CD4-positive, alpha-beta T cell (primary cell): ENCODE measurements at regions not wholly inside any gene's neighbourhood (a gene's known extent, or its start where the extent isn't known, plus 50 kb on each side); places are given as distances from the start of the nearest gene placed in this dataset.

Experiments
- ATAC-seq: fragments of 200-7000 bp; cut with Tn5 transposase; one replicate; pipeline ENCODE4 v1.10.0; 2022; ENCODE audit warnings: mild to moderate bottlenecking; ENCODE audit not compliant: poor library complexity
- CTCF ChIA-PET: fragments of 350-600 bp; sonication (Branson Sonifier 250); formaldehyde crosslinking; loops from one replicate; lab custom pipeline; 2021; ENCODE audit warnings: antibody characterized with exemption, inconsistent platforms; lab: Charles Lee
- POLR2A ChIA-PET: fragments of 350-600 bp; sonication (Branson Sonifier 250); formaldehyde crosslinking; loops from one replicate; lab custom pipeline; 2021; ENCODE audit warnings: antibody characterized with exemption, inconsistent platforms; lab: Charles Lee
- DNase-seq, 14 experiments: peaks; one replicate each; pipeline ENCODE4 v3.0.0-alpha.2; 2013 to 2020; ENCODE audit warnings: mixed read lengths in 2 of 14
- H3K27ac ChIP-seq, 2 donors: one replicate each; pipeline versions ENCODE4 v1.5.1 to v1.7.0; 2013; ENCODE audit warnings: low read length in 2 of 2, low read depth in 1 of 2, mild to moderate bottlenecking in 1 of 2
- H3K27me3 ChIP-seq, 2 experiments: 1 replicate in 1 of 2; 2 replicates in 1 of 2; pipeline versions ENCODE4 v1.6.1 to v1.7.0; 2013; ENCODE audit warnings: low read length in 2 of 2, control low read depth in 1 of 2, mild to moderate bottlenecking in 1 of 2, moderate library complexity in 1 of 2; ENCODE audit not compliant: insufficient read depth in 2 of 2, control insufficient read depth in 1 of 2
- H3K36me3 ChIP-seq: one replicate; pipeline ENCODE4 v1.6.1; 2013; ENCODE audit warnings: low read length, control low read depth; ENCODE audit not compliant: insufficient read depth
- H3K4me1 ChIP-seq: one replicate; pipeline ENCODE4 v1.6.1; 2013; ENCODE audit warnings: low read length, control low read depth; ENCODE audit not compliant: insufficient read depth
- H3K4me3 ChIP-seq: one replicate; pipeline ENCODE4 v1.5.1; 2013; ENCODE audit warnings: mild to moderate bottlenecking, low read length, moderate library complexity
- H3K9me3 ChIP-seq, 2 experiments: 1 replicate in 1 of 2; 2 replicates in 1 of 2; pipeline versions ENCODE4 v1.6.1 to v1.7.0; 2013; ENCODE audit warnings: low read length in 2 of 2, mild to moderate bottlenecking in 2 of 2, control low read depth in 1 of 2, moderate library complexity in 1 of 2; ENCODE audit not compliant: control insufficient read depth in 1 of 2, insufficient read depth in 1 of 2
- H3K27ac Mint-ChIP-seq: one replicate; pipeline ENCODE4 v1.8.0; 2020; ENCODE audit warnings: mixed read lengths
- H3K27me3 Mint-ChIP-seq: one replicate; pipeline ENCODE4 v1.8.0; 2021; ENCODE audit warnings: mixed read lengths
- H3K36me3 Mint-ChIP-seq: one replicate; pipeline ENCODE4 v1.8.0; 2021; ENCODE audit warnings: low read depth, mixed read lengths
- H3K4me1 Mint-ChIP-seq: one replicate; pipeline ENCODE4 v1.8.0; 2021; ENCODE audit warnings: low read depth, mixed read lengths
- H3K4me3 Mint-ChIP-seq: one replicate; pipeline ENCODE4 v1.8.0; 2020; ENCODE audit warnings: mild to moderate bottlenecking, mixed read lengths
- H3K9me3 Mint-ChIP-seq: one replicate; pipeline ENCODE4 v1.8.0; 2020; ENCODE audit warnings: mixed read lengths
- CTCF ChIP-seq: fragments of 200-600 bp; IDR thresholded peaks from one replicate; pipeline ENCODE4 v1.8.0; 2022; ENCODE audit warnings: antibody characterized with exemption, mild to moderate bottlenecking
- intact Hi-C, 2 experiments: fragments of 100-400 bp; cut with DNase I in 1 of 2; cut with micrococcal nuclease in 1 of 2; formaldehyde crosslinking; loops; one replicate each; pipeline versions ENCODE4 v1.15.1 to v1.9.0; 2023 to 2025; cut with DNase I, micrococcal nuclease

- intact Hi-C loops: no loop called here
- ATAC-seq: no peak
- H3K4me1 Mint-ChIP-seq: no peaks in the 10 kb centered on the region
- no peak for DNase-seq
- Histone ChIP-seq H3K36me3 (no peaks in the 10 kb centered on the region), H3K9me3 (peaks cover 0 to 20% of the 10 kb centered on the region in 2 experiments), H3K4me1 (no peaks in the 10 kb centered on the region), H3K27ac (no peak overlapping the region), H3K4me3 (no peak overlapping the region), H3K27me3 (no peaks in the 10 kb centered on the region)
- H3K36me3 Mint-ChIP-seq: no peaks in the 10 kb centered on the region
- POLR2A ChIA-PET: no interaction called here
- no peaks in the 10 kb centered on the region for H3K27me3 Mint-ChIP-seq
- no peak overlapping the region for H3K4me3 Mint-ChIP-seq
- no peaks in the 10 kb centered on the region for H3K9me3 Mint-ChIP-seq
- H3K27ac Mint-ChIP-seq: no peak overlapping the region
- TF ChIP-seq CTCF: no peak
- CTCF ChIA-PET: no interaction called here
These were observed 184.2 kb downstream of the ZNF486 start for GRCh38 chr19:20351244-20351643.

- H3K27ac ChIP-seq: no peak overlapping the region
- DNase-seq (no peak), ATAC-seq (no peak)
- Mint-ChIP-seq H3K36me3 (no peaks in the 10 kb centered on the region), H3K9me3 (no peaks in the 10 kb centered on the region), H3K4me1 (no peaks in the 10 kb centered on the region), H3K4me3 (no peak overlapping the region), H3K27ac (no peak overlapping the region), H3K27me3 (no peaks in the 10 kb centered on the region)
- POLR2A ChIA-PET: no interaction called here
- intact Hi-C loops: no loop called here
- H3K9me3 ChIP-seq: peaks cover 0 to 8% of the 10 kb centered on the region in 2 experiments
- H3K27me3 ChIP-seq: no peaks in the 10 kb centered on the region
- CTCF ChIA-PET: no interaction called here
- no peak for TF ChIP-seq CTCF
- no peaks in the 10 kb centered on the region for H3K36me3 ChIP-seq
- H3K4me3 ChIP-seq: no peak overlapping the region
- no peaks in the 10 kb centered on the region for H3K4me1 ChIP-seq
These were observed 182.2 kb downstream of the ZNF486 start for GRCh38 chr19:20349206-20349605.

GRCh38 chr19:20339444-20339843 is 172.4 kb downstream of the ZNF486 start:
- H3K4me1 Mint-ChIP-seq: no peaks in the 10 kb centered on the region
- no peak overlapping the region for H3K4me3 ChIP-seq
- no peaks in the 10 kb centered on the region for H3K4me1 ChIP-seq
- H3K9me3 Mint-ChIP-seq: peaks cover 7% of the 10 kb centered on the region
- no peak overlapping the region for H3K27ac Mint-ChIP-seq
- H3K36me3 ChIP-seq: no peaks in the 10 kb centered on the region
- no peak for TF ChIP-seq CTCF
- H3K27ac ChIP-seq: no peak overlapping the region
- ATAC-seq (no peak), DNase-seq (no peak)
- ChIA-PET CTCF (no interaction called here), POLR2A (interaction anchor here (0.8 kb wide), 1 partner anchor 243 kb away, joined by 3 read pairs; no protein-coding TSS in a partner anchor)
- H3K36me3 Mint-ChIP-seq: no peaks in the 10 kb centered on the region
- intact Hi-C loops: no loop called here
- H3K27me3 Mint-ChIP-seq: no peaks in the 10 kb centered on the region
- H3K4me3 Mint-ChIP-seq: no peak overlapping the region
- no peaks in the 10 kb centered on the region for H3K27me3 ChIP-seq
- peaks cover 0 to 9% of the 10 kb centered on the region in 2 experiments for H3K9me3 ChIP-seq
